NCI-H748 (cell line): ENCODE measurements at regions not wholly inside any gene's neighbourhood (a gene's known extent, or its start where the extent isn't known, plus 50 kb on each side); places are given as distances from the start of the nearest gene placed in this dataset.

Experiments
- DNase-seq: peaks from one replicate; lab custom pipeline; 2025; ENCODE audit not compliant: unreplicated experiment; lab: John Stamatoyannopoulos, UW

- no peak for DNase-seq
These were observed 77.7 kb upstream of the TAS2R1 start for GRCh38 chr5:9707732-9708462.

- no peak for DNase-seq
These were observed 69.5 kb upstream of the TAS2R1 start for GRCh38 chr5:9699681-9700080.

- no peak for DNase-seq
These were observed 68.7 kb upstream of the TAS2R1 start for GRCh38 chr5:9698841-9699240.

- DNase-seq = no peak
These were observed 68.1 kb upstream of the TAS2R1 start for GRCh38 chr5:9698125-9698826.

- DNase-seq = no peak
These were observed 62.4 kb upstream of the TAS2R1 start for GRCh38 chr5:9692576-9692975.

- no peak for DNase-seq
These were observed 61.1 kb upstream of the TAS2R1 start for GRCh38 chr5:9691261-9691660.

GRCh38 chr5:9690751-9691150, 60.6 kb upstream of the TAS2R1 start:
- DNase-seq = no peak

- DNase-seq = no peak
These were observed 56.1 kb upstream of the TAS2R1 start for GRCh38 chr5:9686216-9686615.

GRCh38 chr5:9681706-9682105, 51.6 kb upstream of the TAS2R1 start:
- no peak for DNase-seq
